Stomach (tissue), 4 donors: ENCODE measurements at regions not wholly inside any gene's neighbourhood (a gene's known extent, or its start where the extent isn't known, plus 50 kb on each side); places are given as distances from the start of the nearest gene placed in this dataset.

Experiments
- POLR2AphosphoS5 ChIP-seq, 3 donors: sonication (generic); formaldehyde crosslinking; IDR thresholded peaks; one replicate each; pipeline ENCODE4 v1.6.1; 2016; ENCODE audit warnings: antibody characterized with exemption in 3 of 3
- TF ChIP-seq, protein P1 (sequence below), 7 experiments: fragments of 450-650 bp in 4 of 7; fragments of 200-600 bp in 3 of 7; sonication (generic) in 3 of 7; IDR thresholded peaks; one replicate each; pipeline ENCODE4 v1.5.1; 2016 to 2019; ENCODE audit warnings: antibody characterized with exemption in 7 of 7, control low read depth in 2 of 7, mild to moderate bottlenecking in 1 of 7

DNA sequence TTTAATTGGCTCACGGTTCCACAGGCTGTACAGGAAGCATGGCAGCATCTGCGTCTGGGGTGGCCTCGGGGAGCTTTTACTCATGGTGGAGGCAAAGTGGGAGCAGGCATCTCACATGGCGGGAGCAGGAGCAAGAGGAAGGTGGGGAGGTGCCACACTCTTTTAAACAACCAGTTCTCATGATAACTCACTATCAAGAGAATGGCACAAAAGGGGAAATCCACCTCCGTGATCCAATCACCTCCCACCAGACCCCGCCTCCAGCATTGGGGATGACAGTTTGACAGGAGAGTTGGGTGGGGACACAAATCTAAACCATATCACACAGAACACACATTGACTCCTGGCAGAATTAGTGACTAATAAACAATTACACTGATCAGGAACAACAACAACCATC, 68.6 kb upstream of the ACKR3 start:
- no peak for TF ChIP-seq POLR2AphosphoS5 (IDR thresholded peaks at IDR 0.05)
- TF ChIP-seq, protein P1, sequence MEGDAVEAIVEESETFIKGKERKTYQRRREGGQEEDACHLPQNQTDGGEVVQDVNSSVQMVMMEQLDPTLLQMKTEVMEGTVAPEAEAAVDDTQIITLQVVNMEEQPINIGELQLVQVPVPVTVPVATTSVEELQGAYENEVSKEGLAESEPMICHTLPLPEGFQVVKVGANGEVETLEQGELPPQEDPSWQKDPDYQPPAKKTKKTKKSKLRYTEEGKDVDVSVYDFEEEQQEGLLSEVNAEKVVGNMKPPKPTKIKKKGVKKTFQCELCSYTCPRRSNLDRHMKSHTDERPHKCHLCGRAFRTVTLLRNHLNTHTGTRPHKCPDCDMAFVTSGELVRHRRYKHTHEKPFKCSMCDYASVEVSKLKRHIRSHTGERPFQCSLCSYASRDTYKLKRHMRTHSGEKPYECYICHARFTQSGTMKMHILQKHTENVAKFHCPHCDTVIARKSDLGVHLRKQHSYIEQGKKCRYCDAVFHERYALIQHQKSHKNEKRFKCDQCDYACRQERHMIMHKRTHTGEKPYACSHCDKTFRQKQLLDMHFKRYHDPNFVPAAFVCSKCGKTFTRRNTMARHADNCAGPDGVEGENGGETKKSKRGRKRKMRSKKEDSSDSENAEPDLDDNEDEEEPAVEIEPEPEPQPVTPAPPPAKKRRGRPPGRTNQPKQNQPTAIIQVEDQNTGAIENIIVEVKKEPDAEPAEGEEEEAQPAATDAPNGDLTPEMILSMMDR (IDR thresholded peaks at IDR 0.05), result no peak
